NOMO-1 treated with DMSO at 0.1 percent for 48 hours (cell line): ENCODE measurements at regions not wholly inside any gene's neighbourhood (a gene's known extent, or its start where the extent isn't known, plus 50 kb on each side); places are given as distances from the start of the nearest gene placed in this dataset.

ENCODE experiments used
- DNase-seq: peaks from one replicate; lab custom pipeline; 2025; ENCODE audit not compliant: unreplicated experiment; lab: John Stamatoyannopoulos, UW

- DNase-seq, result peak; percentile 3
Measured at GRCh38 chr14:65872536-65872935, 460.0 kb downstream of the FUT8 start.

GRCh38 chr14:65877166-65877565 lies 464.6 kb downstream of the FUT8 start:
- DNase-seq, result no peak

DNA sequence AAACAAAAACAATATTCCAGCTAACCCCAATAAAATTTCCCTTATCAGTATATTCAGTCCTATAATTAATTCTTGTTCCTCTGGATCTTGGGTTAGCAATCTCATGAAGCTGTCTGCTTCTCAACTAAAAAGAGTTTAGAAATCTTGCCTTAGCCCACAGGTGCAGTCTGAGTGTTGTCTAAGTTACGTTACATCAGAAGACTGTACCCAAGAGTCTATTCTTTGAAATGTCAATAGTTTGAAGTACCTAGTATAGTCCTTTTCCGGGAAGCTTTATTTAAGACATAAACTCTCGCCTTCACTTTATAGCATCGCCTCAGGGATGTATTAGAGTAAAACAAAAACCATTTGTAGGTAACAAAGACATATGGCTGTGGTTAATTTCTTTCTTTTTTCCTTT lies 465.1 kb downstream of the FUT8 start:
- DNase-seq, result no peak

GRCh38 chr14:65878586-65878985 lies 466.1 kb downstream of the FUT8 start:
- DNase-seq, result no peak

- DNase-seq, result peak; percentile 98
Measured at GRCh38 chr14:65879248-65880009, 466.9 kb downstream of the FUT8 start.

- DNase-seq, result no peak
Measured at GRCh38 chr14:65880507-65880906, 468.0 kb downstream of the FUT8 start.

GRCh38 chr14:65881642-65882041 lies 469.1 kb downstream of the FUT8 start:
- DNase-seq, result no peak

GRCh38 chr14:65888677-65889076 lies 476.1 kb downstream of the FUT8 start:
- no peak for DNase-seq

- no peak for DNase-seq
Measured at GRCh38 chr14:65892315-65892714, 479.8 kb downstream of the FUT8 start.

GRCh38 chr14:65900164-65900563 lies 487.6 kb downstream of the FUT8 start:
- no peak for DNase-seq

DNA sequence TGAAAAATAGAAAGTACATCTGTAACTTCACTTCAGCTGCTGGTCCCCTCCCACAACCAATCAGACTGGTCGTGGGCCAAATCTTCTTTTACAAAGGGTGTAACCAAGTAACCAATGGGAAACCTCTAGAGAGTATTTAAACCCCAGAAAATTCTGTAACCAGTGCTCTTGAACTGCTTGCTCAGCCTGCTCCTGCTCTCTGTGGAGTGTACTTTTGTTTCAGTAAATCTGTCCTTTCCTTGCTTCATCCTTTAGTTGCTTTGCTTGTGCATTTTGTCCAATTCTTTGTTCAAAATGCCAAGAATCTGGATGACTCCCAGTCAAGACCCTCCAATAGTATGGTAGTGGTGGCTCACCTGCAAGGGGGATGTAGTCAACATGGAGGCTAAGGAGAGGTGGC lies 489.1 kb downstream of the FUT8 start:
- no peak for DNase-seq

GRCh38 chr14:65904988-65905387 lies 492.5 kb downstream of the FUT8 start:
- no peak for DNase-seq

- DNase-seq, result no peak
Measured at GRCh38 chr14:65906344-65906743, 493.8 kb downstream of the FUT8 start.

DNA sequence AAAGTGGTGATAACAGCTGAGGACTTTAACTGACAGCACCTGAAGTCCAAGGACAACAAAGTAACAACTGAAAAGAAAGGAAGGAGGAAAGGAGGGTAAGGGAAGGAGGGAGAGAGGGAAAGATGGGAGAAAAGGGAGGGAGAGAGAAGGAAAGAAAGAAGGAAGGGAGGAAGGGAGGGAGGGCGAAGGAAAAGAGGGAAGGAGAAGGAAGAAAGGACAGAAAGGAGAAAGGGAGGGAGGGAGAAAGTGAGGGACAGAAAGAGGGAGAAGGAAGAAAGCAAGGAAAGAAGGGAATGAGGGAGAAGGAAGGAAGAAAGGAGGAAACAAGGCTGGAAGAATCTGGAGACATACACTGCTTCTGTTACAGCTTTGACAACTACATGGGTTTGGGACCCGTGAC lies 494.4 kb downstream of the FUT8 start:
- DNase-seq, result no peak

- no peak for DNase-seq
Measured at GRCh38 chr14:65910108-65910786, 497.7 kb downstream of the FUT8 start.

GRCh38 chr14:65915125-65915524 lies 502.6 kb downstream of the FUT8 start:
- DNase-seq, result no peak

DNA sequence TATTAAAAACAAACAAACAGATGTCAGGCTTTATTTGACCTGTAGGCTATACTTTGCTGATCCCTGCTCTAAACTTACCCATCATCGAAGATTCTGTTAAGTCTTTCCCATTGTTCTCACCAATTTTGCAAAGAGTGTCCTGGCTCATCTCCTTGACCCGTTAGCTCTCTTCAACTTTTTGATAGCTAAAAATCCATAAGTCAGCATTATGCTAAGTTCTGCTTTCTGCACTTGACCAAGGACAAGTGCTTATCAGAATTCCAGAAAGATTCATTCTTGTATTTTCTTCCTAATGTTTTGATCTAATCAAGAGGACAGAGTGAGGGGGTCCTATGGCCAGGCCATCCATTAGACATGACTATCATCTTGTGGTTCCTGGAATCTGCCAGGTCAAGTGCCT lies 503.5 kb downstream of the FUT8 start:
- DNase-seq, result no peak

- DNase-seq, result no peak
Measured at GRCh38 chr14:65920996-65921395, 508.5 kb downstream of the FUT8 start.

GRCh38 chr14:65922142-65922541 lies 509.6 kb downstream of the FUT8 start:
- DNase-seq, result no peak

DNA sequence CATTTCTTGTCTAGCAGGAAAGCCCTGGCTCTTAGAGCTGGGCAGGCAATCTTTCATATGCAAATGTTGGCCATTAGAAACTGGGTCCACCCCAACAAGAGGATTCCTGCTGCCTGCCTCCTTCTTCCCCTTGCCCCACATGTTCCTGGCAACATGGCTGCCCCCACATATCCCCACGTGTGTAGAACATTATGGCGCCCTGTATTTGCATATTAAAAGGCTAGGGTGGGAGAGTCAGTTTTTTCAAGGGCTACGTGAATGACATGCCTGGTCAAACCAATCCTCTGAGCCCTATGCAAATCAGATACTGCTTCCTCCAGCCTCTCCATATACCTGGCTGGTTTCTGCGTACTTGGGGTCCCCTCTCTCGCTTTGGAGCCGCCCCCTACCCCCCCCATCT lies 514.0 kb downstream of the FUT8 start:
- no peak for DNase-seq

DNA sequence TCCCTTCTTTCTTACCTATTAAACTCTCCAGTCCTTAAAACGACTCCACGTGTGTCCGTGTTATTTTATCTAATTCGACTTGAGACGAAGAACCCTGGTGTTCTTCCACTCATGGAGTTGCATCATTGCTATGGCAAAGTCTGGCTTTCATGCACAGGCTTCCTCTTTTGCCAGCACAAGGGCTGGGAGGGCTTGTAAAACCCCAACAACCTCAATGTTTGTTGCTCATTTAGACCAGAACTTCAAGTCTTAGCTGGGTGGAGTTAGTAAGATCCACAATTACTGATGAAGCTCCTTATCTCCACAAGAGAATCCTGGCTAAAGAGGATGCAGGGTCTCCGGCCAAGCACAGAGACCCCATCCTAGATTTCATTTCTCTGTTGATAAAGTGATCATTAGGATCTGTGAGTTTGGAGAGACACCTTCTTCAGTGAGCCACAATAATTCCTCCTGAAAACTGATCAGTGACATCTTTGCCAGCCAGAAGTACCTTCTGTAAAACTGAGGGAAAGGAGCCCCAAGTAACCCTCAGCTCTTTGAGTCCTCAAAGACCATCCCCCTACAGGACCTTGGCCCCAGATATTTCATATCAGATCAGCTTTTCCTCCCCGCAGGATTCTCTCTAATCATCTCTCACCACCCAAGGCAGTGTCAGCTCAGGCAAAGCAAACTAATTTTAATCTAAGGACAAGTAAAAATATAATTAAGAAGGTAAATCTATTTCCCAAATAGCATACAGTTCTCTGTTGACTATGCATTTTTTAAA lies 514.6 kb downstream of the FUT8 start:
- DNase-seq, result peak; percentile 21

DNA sequence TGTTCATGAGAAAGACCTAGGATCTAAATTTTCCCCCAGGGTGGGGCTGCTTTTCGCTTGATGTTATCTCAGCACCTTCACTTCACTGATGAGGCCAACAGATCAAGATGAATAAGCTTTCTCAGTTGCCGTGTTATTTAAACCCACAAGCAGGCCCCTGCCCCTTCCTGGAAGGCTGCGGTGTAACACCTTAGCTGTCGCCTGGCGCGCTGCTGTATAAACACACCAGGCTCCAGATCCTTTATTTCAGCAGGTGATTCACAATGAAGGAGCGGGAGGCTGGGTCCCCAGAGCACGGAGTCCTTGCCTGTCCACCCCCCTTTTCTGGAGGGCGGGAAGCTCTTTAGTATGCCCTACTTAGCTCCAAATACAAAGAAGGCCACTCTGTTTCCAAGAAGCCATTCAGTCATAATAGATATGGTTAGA lies 515.4 kb downstream of the FUT8 start:
- DNase-seq, result no peak
